ENCODE measurements at regions not wholly inside any gene's neighbourhood (a gene's known extent, or its start where the extent isn't known, plus 50 kb on each side); places are given as distances from the start of the nearest gene placed in this dataset.
"Not testable (repeated sequence)": the region's sequence is repeated elsewhere in the genome, so short reads cannot be mapped to it uniquely, and the experiment has no call there.

DNA sequence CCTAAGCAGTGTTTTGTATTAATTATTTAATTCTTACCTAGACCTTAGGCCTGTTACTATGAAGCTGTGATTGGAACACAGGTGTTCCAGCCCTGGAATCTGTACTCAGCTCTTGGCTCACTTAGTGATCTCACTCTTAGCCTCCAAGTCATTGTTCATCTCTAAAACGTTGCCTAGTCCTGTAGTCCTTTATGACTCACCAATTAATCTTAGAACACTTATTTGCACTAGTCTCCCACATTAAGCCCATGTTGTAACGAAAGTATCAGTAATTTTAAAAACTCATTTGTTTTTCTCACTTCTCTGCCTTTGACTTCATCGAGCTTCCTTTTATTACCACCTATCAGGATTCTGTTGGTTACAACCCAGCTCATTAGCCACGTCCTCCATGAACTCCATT is 1224.7 kb upstream of the TENM3 start:
- no peak for DNase-seq
- Histone ChIP-seq H3K4me1 (no peaks in the 10 kb centered on the region), H3K4me3 (ENCODE audit: low read depth, low read length) (no peak overlapping the region), H3K36me3 (no peaks in the 10 kb centered on the region), H3K9me3 (no peaks in the 10 kb centered on the region), H3K27me3 (no peaks in the 10 kb centered on the region)
- no peak for TF ChIP-seq CTCF (IDR thresholded peaks at IDR 0.05; ENCODE audit: low read depth, low read length)

GRCh38 chr4:181018913-181019312 is 1224.3 kb upstream of the TENM3 start:
- Histone ChIP-seq H3K4me3 (ENCODE audit: low read depth, low read length) (no peak overlapping the region), H3K27me3 (no peaks in the 10 kb centered on the region), H3K4me1 (no peaks in the 10 kb centered on the region), H3K36me3 (no peaks in the 10 kb centered on the region), H3K9me3 (no peaks in the 10 kb centered on the region)
- no peak for DNase-seq
- no peak for TF ChIP-seq CTCF (IDR thresholded peaks at IDR 0.05; ENCODE audit: low read depth, low read length)

GRCh38 chr4:181020456-181020855 is 1222.7 kb upstream of the TENM3 start:
- no peaks in the 10 kb centered on the region for H3K36me3 ChIP-seq
- H3K27me3 ChIP-seq, result no peaks in the 10 kb centered on the region
- no peak for TF ChIP-seq CTCF (IDR thresholded peaks at IDR 0.05; ENCODE audit: low read depth, low read length)
- no peaks in the 10 kb centered on the region for H3K4me1 ChIP-seq
- H3K9me3 ChIP-seq, result no peaks in the 10 kb centered on the region
- DNase-seq, result no peak
- H3K4me3 ChIP-seq (ENCODE audit: low read depth, low read length), result no peak overlapping the region

DNA sequence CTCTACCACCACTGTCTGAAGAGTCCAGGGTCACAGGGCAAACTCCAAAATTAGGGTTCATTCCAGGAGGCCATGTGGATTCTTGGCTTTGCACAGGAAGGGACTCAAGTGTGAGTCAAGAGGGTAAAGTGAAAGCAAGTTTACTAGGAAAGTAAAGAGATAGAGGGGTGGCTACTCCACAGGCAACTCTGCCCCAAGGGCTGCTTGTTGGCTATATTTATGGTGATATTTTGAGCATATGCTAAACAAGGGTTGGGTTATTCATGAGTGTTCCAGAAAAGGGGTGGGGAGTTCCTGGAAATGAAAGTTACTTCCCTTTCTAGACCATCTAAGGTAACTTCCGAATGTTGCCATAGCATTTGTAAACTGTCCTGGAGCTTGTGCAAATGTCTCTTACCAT is 1222.0 kb upstream of the TENM3 start:
- no peak for TF ChIP-seq CTCF (IDR thresholded peaks at IDR 0.05; ENCODE audit: low read depth, low read length)
- H3K4me1 ChIP-seq, result no peaks in the 10 kb centered on the region; the same call in 1 of the 2 replicates
- DNase-seq, result no peak
- no peaks in the 10 kb centered on the region for H3K27me3 ChIP-seq
- no peaks in the 10 kb centered on the region for H3K9me3 ChIP-seq
- H3K4me3 ChIP-seq (ENCODE audit: low read depth, low read length), result no peak overlapping the region
- H3K36me3 ChIP-seq, result no peaks in the 10 kb centered on the region

DNA sequence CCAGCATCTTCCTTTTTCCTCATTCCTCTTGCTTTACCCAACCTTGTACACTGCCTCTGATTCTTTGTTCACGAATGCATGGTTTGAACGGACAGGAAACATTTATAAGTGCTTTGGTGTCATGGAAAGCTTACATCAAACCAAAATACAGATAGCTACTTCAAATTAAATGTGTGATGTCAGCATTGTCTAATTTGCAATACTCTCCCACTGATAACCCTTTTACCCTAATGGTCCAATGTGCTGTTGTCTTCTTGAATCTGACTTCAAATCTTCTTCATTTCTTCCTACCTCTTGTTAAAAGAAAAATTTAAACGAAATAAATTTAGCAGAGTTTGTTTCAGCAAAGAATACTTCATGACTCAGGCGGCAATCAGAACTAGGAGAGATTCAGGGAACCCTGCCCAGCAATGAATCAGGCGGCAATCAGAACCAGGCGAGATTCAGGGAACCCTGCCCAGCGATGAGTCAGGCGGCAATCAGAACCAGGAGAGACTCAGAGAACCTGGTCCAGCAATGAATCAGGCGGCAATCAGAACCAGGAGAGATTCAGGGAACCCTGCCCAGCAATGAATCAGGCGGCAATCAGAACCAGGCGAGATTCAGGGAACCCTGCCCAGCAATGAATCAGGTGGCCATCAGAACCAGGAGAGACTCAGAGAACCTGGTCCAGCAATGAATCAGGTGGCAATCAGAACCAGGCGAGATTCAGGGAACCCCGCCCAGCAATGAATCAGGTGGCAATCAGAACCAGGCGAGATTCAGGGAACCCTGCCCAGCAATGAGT is 1212.9 kb upstream of the TENM3 start:
- not testable (repeated sequence) for DNase-seq; H3K4me3 ChIP-seq (ENCODE audit: low read depth, low read length); H3K36me3 ChIP-seq; H3K27me3 ChIP-seq; H3K4me1 ChIP-seq; H3K9me3 ChIP-seq

- Histone ChIP-seq H3K9me3 (no peaks in the 10 kb centered on the region), H3K4me1 (no peaks in the 10 kb centered on the region; the same call in none of the 2 replicates), H3K36me3 (no peaks in the 10 kb centered on the region), H3K4me3 (ENCODE audit: low read depth, low read length) (no peak overlapping the region), H3K27me3 (no peaks in the 10 kb centered on the region)
- no peak for TF ChIP-seq CTCF (IDR thresholded peaks at IDR 0.05; ENCODE audit: low read depth, low read length)
- DNase-seq, result no peak
Measured at GRCh38 chr4:181030961-181031360, 1212.2 kb upstream of the TENM3 start.
